ENCODE measurements at regions not wholly inside any gene's neighbourhood (a gene's known extent, or its start where the extent isn't known, plus 50 kb on each side); places are given as distances from the start of the nearest gene placed in this dataset.

DNA sequence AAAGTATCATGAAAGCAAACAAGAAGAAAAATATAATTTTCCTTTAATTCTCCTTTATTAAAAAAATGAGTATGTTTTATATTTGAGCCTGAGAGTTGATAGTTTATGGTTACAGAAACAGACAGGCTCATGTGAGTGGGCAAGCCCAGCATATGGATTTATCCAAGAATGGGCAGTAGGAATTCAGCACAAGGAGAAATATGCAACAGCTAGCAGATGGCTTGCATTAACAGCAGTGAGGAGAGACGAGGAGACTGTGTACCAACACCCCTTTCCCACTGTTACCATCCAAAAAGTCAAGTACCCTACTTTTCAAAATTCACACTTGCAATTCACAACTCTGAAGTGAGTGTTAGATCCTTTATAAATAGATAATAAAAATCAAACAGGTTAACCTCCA is 1760.2 kb upstream of the TENM3 start:
- DNase-seq, result no peak

DNA sequence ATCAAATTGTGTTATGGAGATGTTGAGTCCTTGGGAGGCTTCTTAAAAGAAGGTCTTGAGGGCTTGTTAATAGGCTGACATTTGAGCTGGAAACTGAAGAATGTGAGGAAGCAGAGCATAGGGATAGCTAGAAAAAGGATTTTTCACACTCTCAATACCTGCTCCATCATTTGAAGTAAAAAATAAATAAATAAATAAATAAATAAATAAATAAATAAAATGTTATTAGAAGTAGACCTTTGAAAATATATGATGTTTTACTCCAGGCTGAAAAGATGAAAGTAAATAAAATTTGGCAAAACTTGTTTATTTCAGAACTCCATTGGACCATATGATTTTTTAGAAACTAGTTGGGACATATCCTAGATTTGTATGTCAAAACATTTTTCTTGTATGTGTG is 1757.8 kb upstream of the TENM3 start:
- no peak for DNase-seq

DNA sequence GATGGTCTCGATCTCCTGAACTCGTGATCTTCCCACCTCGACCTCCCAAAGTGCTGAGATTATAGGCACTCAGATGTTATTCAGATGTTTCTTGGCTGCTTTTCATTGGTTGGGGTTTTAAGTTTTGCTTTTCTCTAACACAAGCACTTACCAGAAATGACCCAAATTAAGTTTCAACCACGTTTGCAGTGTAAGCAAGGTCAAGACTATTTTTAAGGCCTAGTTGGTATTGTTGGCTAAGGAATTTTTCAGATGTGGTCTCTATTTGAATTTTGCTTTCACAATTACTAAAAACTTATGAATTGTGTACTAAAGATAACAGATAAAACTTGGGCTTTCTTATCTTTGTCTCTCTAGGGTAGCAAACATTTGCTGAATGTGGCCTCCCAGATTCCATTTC is 1756.9 kb upstream of the TENM3 start:
- DNase-seq, result no peak

DNA sequence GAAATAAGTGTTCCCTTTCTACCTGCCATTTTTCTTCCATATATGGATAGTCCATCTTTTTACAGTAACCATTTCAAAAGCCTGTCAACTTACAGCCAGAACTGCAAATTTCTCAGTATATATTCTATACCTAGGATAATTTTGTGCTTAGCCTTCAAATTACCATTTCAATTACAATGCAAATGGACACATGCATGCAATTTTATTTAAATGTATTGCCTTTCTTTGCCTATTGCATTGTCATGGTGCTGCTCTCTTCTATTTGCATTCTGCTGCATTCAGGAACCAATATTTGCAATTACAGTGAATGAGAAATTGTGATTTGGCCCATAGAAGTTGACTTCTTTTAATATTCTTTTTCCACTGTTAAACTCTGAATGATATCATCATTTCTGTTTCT is 1753.4 kb upstream of the TENM3 start:
- DNase-seq, result no peak

DNA sequence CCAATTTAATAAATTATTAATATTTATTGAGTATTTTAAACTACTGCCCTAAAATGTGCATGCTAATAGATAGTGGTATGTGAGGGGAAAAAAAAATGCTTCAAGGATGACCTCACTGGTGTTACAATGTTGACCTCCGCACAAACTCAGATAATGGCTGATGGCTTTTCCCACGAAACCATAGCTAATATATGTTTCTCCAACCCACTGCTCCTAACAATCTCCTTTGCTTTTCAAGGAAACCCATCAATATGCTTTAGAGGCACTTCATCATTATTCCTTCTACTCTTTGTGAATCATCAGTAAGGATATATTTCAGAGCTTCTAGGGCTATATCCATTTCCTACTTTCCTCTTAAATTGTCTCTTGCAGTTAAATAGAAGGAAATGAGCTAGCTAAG is 1752.0 kb upstream of the TENM3 start:
- no peak for DNase-seq

DNA sequence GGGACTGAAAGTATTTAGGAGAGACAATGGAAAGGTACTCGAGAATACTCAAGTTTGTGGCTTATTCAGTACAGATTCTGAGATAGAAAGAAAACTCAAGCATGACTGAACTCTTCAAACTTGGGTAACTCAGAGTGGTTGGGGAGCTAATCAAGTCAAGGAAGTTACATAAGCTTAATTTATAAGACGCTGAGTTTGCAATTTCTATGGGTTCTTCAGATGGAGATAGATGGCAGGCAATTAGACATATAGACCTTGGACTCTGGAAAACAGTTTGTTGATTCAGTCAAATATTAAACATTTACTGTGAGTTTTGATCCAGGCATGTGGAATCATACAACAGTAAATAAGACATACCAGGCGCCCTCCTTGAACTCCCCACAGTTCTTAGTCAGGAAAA is 1749.9 kb upstream of the TENM3 start:
- no peak for DNase-seq

DNA sequence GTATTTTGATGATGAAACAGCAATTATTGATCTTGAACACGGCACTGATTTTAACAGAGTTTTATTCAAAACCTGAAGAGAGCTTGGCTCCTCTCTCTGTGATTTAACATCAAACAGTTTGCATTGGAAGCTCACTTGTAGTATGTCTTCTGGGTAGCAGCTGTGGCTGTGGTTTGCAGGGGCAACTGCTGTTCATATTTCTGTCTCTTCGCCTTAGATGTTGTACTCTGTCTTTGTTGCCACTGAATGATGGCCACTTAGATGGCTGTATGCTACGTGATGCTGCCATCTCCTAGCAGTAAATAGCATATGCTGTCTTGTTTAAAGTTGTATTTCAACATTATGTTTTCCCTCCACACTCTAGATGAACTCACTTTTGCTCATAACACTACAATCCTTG is 1743.0 kb upstream of the TENM3 start:
- DNase-seq, result no peak

DNA sequence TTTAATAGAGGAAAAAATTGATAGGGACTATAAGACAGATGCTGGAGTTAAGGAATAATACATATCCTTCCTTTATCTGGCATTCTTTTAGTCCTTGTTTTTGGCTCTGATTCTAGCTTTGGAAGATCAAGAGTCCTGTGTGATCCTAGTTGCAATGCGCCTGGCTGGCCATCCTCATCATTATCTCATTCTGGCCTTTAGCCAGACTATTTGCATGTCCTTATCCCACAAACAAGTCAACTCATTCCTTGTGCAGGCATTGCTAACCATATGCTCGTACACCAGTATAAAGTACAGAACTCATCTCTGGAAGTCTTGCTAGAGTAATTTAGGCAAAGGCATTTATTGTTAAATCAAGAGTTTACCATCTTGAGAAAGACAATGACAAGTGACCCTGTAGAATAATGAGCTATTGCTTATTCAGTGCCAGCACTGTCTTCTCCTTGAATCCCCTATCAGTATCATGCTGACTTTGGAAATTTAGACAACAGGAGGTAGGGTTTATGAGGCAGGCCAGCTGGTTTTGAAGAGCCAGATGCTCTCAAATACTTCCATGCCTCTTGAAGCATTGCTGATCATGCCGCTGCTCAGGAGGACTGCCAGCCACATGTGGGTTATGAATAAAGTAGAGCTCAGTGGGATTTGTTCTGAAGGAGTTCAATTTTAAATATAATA is 1730.3 kb upstream of the TENM3 start:
- DNase-seq, result no peak

DNA sequence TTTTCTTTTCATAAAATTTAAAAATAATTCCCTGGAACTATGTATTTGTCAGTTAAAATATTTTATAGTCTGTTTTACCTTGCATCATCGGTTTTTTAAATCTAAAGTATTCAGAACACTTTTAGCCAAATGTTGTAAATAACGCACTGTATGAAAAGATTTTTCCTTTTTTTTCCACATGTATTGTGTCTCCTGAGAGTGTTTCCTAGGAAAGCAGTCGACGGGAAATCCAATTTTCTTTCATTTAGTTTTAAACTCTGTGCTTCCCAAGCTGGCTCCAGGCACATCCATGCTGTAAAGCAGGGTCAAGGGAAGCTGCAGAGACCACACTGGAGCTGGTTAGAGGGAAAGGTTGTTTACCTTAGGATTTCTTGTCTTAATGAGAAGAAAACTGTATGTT is 1724.3 kb upstream of the TENM3 start:
- no peak for DNase-seq

DNA sequence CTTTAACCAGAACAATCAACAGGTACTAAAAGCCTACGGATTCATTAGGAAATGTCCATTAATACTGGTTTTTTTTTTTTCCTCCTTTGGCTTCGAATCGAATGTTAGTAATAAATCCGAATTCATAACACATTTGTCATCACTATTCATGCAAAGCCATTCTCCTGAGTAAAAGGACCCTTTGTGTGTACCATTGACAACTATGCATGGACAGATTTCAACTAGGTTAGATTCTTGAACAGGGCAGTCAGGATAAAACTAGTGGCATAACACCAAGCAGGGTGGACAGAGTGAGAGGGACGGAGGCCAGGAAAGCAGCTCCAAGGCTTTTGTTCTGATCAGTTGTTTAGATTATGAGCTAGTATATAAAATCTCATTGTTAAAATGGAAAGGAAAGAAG is 1722.0 kb upstream of the TENM3 start:
- DNase-seq, result no peak

DNA sequence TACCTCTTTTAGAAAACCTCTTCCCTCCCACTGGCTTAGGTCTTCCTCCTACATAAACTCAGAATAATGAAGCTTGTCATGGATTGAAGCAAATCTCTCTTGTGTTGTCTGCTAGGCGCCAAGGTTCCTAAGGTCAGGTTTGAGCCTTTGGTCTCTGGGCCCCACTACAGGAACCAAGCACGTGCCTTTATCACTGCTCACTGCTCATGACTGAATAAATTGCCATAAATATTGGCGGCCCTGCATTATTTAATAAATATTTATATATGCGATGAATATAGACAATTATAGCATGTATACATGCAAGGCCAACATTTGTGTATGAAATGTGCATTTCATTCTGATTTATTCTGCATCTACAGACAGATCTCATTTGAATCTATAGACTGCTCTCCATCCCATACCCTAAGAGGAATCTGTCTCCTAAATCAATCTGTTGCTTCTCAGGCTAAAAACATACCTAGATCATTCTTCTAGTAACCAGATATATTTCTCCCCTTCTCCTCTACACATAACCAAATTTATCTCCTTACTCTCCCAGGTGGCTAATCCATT is 1717.6 kb upstream of the TENM3 start:
- DNase-seq, result no peak

DNA sequence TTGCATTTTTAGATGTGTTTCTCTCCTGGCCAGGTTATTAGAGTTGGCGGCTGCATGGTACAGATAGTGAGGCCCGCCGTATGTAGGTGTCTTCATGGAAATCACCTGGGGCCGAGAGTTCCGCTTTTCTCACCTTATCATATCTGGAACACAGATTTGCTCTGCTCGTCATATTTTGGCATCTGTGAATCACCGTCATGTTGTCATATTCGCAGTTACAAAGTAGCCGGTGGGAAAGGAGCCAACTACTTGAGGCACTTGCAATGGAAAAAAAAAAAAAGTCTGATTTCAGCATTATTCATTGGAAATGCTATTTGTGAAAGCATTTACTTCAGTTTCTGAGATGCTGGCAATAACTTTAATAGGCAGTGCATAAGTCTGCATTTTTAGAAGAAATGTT is 1715.2 kb upstream of the TENM3 start:
- DNase-seq, result no peak

DNA sequence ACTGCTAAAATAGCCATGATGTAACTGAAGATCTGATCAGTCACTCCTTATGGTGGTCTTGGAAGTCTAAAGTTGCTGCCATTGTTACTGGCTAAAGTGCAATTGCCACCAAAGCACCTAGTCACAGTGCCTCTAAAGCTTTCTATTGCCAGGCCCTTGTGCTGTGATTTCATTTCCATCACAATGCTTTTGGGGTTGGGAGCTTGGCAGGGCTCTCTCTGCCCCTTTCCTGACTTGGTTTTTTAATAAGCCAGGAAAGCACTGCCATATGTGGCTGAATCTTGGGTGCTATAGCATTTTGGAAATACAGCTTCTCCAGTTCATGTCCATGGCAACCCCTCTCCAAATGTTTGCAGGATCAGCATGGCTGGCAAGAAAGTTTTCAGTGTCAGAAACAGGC is 1712.4 kb upstream of the TENM3 start:
- DNase-seq, result no peak

DNA sequence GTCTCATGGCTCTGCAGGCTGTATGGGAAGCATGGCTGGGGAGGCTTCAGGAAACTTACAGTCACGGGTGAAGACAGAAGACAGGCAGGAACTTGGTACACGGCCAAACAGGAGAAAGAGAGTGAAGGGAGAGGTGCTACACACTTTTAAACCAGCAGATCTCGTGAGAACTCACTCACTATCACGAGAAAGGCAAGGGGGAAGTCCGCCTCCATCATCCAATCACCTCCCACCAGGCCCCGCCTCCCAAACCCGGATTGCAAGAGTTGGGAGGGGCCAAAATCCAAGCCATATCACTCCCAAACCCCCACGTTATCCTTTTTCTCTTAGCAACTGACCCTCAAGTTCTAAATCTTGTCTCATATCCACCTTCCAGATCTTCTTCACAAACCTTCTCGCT is 1710.5 kb upstream of the TENM3 start:
- no peak for DNase-seq

DNA sequence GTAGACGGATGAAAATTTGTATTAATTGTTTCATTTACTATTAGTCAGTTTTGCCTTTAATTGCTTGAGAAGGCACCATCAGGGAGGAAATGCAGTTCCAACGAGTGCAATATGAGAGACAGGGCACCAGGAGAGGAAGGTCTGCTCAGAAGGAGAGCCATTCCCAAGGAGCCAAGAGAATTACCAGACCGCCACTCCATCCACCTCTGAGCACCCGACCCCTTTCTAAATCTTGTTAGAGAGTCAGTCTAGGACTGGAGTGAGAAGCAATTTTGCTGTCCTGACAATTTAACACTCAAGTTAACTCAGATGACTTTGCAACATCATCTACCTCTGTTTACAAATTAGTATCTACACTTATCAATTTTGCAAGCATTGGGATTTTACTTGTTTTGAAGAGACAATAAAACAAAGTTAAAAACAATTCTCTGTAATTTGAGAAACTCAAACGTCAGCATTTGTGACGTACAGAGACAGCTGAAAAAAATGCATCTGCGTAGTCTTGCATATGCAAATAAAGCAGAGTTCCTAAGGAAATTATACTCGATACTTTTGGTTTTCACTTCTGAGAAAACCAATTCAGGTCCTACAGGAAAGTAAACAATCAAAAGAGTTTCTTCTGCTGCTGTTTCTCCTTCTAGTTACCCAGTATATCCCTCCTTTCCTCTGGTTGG is 1704.7 kb upstream of the TENM3 start:
- DNase-seq, result no peak

DNA sequence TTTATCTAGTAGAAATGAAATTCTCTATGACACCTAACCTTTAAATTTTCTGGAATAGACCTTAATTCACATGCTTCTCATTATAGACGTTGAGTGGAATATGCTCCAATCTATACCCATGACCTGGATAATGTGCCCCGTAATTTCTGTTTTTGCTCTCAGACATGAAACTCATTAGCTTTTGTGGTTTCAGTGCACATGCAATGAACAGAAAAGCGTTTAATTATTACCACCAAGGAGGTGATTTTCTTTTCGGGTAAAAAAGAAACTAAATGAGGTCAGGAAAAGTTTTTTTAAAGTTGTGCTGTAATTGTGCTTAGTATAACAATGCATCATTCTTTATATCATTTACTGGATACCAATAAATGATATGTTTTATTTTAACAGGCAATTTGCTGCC is 1703.9 kb upstream of the TENM3 start:
- no peak for DNase-seq

DNA sequence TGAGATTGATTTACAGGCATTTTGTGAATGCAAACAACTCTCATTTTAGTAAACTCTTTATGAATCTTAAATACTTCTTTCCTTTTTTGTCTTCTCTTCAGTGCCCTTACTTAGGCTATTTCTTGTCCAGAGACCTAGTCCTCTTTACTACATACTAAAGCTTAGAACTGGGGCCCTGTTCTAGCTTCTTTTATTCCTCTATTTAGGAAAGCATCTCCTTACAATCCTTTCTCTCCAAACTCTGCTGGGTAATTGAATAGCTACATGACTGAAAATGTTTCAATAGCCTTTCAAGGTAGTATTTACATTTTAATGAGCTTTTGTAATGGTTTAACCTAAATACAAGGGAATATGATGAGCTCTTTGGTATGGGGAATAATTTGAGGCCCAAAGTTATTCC is 1701.5 kb upstream of the TENM3 start:
- DNase-seq, result no peak

DNA sequence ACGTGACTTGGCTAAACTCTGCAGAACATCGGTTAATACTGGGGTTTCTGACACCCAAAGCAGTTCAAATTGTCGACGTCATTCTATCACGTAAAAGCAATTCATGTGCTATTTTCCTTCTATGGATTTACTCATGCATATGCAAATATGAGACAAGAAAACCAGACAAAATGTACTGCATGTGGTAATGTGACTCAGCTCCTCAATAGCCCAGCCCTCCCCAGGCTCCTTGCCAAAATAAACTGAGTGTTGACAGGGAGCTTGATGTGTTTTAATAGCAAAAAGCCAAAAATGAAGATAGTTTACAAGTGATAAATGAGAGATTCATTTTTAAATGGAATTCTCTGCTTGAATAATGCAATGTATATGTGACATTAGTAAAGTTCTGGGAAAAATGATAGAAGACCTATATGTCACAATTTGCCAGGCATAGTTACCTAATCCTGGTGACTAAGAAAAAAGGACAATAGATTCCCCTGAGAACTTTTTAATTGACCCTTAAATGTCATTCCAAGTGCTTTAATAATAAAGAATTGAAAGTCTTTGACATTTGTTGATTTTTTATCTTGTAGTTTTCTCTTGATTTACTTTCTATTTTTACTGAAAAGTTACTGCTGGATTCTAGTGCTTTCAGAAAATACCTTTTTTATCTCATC is 1700.6 kb upstream of the TENM3 start:
- DNase-seq, result no peak

DNA sequence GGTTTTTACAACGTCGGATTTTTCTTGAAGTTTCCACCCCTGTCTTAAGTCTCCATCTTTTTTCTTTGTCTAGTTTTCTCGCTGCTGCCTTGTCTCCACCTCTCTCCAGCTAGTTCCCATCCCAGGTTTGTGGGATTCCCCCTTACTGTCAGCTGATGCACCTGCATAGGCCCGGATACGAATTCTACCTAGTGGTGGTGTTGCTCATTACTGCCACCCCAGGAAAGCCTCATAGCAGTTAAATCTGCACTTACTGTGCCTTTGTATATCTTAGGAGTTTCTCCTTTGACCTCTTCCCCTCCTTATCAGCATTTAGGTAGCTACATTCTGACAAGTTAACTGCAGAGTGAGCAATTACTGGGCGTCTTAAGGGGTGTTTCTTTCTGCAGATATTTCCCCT is 1693.1 kb upstream of the TENM3 start:
- no peak for DNase-seq

DNA sequence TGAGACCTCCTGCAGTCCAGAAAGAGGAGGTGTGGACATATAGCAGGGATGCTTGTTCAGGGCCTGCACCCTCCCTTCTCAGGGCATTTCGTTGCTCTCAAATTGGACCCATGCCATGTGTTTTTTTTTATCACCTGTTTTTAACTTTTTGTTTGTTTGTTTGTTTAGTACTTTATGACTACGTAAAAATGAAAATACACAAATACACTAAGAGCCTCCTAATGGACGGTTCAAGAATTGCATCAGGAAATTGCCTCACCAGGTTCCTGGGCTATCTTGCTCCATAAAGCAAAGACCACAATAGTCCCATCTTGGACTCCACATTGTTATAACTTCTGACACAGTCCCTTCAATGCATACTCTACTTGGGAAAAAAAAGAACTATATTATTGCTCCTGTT is 1685.9 kb upstream of the TENM3 start:
- DNase-seq, result no peak

DNA sequence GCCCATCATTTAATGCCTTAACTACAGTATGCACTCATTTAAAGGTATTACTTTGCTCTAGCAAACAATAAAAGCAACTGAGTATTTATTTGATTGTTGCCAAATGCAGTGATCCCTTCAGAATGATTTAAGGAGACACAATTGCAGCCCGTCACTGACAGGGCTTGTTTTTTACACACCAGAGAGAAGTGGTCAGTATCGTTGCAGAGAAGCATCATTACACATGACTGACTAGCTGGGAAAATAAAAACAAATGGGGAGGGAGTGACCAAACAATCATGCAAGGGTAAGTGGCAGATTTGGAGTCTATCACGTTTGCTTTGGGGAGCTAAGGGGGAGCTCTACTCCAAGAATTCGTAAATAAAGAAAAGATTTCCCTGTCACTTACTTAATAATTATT is 1685.3 kb upstream of the TENM3 start:
- DNase-seq, result peak; percentile 19

DNA sequence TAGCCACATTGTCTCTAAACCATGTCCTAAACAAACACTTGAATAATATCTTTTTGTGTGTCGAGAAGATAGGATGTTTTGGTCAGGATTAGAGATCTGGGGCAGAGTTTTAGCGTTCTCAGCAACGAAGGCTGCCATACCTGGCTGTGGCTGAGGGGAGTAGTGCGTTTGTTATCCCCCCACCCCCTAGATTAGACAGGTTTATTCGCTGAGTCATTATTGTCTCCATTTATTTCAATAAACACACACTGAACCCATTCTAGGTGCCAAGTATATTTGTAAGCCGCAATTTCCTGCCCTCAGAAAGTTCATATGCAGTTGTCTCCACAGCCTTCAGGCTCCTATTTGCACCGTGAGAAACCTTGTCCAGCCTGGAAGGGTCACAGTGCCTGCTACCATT is 1684.8 kb upstream of the TENM3 start:
- DNase-seq, result no peak

DNA sequence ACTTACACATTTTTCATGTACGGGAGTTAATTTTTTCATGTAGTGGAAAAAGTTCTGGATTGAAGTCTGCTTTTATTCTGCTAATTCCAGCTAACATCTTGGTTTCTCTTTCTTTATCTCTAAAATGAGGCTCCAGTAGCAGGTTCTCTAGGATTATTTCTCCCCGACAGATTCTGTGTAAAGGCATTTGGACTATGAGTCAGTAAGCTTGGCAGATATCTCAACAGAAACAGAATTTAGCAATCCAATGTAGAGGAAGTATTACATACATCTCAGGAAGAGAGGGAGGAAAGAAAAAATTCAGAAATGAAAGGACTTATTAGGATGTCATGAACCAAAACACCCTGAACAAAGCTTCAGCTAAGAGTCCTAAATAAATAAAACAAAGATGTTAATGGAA is 1682.3 kb upstream of the TENM3 start:
- DNase-seq, result no peak

DNA sequence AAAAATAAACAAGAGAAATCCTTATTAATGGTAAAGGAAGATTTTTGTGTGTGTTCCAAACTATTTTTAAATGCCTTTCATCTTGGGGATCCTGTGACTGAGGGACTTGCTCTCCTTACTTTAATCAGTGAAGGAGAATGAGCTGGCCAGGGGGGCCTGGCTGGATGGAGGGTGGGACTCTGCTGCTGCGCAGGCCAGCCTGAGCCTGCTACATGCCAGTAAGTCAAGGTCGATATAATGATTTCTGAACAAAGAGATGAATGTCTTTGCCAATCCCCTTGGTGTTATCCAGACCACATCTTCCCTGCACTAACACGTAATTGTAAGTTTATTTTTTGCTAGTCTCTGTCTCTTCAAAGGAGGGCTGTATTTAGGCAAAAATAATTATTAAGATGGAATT is 1679.2 kb upstream of the TENM3 start:
- DNase-seq, result no peak
